Fibroblast of mammary gland (primary cell): ENCODE measurements at regions not wholly inside any gene's neighbourhood (a gene's known extent, or its start where the extent isn't known, plus 50 kb on each side); places are given as distances from the start of the nearest gene placed in this dataset.
"Not testable (repeated sequence)": the region's sequence is repeated elsewhere in the genome, so short reads cannot be mapped to it uniquely, and the experiment has no call there.

Source experiments
- DNase-seq: peaks from one replicate; pipeline ENCODE4 v3.0.0-alpha.2; 2010; ENCODE audit warnings: low read depth
- H3K4me3 ChIP-seq: 2 replicates; pipeline ENCODE4 v1.5.1; 2011; ENCODE audit warnings: low read depth, mild to moderate bottlenecking, low read length, moderate library complexity; ENCODE audit not compliant: control insufficient read depth
- TF ChIP-seq, protein P1 (sequence below): conservative IDR thresholded peaks from 2 replicates; pipeline ENCODE4 v1.5.1; 2011; ENCODE audit warnings: low read depth, low read length, inconsistent platforms; ENCODE audit not compliant: control insufficient read depth, insufficient read depth

DNA sequence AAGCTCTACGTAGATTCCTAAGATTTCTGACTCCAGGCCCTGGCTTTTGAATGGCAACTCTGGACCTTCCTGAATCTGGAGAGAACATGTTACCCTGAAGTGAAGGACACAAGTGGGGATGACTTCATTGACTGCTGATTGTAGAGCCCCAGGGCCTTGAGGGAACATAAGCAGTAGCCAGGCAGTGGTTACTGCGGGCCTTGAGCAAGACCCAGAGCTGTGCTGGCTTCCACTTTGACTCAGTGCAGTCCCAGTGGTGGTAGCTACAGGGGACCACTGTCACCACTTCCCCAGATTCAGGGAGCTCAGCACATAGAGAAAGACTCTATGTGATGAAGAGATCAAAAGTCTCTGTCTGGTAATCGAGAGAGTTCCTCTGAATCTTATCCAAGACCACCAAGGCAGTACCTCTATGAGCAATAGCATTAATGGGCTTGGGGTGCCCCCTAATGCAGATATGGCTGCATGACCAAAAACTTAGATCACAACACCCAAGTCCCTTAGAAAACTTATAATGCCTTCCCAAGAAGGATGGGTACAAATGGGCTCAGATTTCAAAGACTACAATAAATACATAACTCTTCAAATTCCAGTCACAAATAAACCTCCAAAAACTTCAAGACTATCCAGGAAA is 1278.3 kb downstream of the AMY1C start:
- no peak overlapping the region for H3K4me3 ChIP-seq
- TF ChIP-seq, protein P1, sequence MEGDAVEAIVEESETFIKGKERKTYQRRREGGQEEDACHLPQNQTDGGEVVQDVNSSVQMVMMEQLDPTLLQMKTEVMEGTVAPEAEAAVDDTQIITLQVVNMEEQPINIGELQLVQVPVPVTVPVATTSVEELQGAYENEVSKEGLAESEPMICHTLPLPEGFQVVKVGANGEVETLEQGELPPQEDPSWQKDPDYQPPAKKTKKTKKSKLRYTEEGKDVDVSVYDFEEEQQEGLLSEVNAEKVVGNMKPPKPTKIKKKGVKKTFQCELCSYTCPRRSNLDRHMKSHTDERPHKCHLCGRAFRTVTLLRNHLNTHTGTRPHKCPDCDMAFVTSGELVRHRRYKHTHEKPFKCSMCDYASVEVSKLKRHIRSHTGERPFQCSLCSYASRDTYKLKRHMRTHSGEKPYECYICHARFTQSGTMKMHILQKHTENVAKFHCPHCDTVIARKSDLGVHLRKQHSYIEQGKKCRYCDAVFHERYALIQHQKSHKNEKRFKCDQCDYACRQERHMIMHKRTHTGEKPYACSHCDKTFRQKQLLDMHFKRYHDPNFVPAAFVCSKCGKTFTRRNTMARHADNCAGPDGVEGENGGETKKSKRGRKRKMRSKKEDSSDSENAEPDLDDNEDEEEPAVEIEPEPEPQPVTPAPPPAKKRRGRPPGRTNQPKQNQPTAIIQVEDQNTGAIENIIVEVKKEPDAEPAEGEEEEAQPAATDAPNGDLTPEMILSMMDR = no peak
- DNase-seq = no peak

DNA sequence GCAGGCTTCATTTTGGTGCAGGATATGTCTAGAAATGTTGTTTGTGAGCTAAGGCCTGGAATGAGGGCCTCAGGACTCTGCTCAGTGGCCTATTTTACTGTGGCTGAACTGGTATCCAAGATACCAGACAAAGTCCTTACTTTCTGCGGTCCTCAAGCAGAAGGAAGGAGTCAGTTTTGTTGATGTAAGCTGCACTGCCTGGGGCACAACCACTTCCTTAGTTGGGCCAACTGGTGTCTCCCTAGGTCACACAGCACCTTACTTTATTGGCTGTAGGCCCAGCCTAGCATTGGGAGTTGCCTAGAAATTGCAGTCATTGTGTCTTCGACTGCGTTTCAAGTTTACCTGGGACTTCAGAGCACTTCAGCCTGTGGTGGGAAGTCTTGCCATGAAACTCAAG is 1322.7 kb downstream of the AMY1C start:
- no peak overlapping the region for H3K4me3 ChIP-seq
- no peak for DNase-seq
- TF ChIP-seq, protein P1 = no peak

DNA sequence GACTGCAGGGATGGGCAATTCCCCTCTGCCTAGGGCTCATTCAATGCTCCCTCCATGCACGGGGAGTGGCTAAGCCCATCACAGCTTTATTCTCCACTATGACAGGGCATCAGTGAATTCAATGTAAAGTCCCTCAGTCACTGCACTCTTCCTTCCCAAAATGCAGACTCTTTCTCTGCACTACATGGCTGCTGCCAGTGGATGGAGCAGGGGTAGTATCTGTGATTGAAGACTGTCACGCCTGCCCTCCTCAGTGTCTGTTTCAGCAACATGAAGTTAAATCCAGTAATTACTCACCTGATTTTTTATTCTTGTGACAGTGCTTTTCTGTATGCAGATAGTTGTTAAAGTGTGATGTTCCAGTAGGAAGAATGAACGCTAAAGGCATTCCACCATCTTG is 1323.2 kb downstream of the AMY1C start:
- H3K4me3 ChIP-seq = no peak overlapping the region
- DNase-seq = no peak
- TF ChIP-seq, protein P1 = no peak

DNA sequence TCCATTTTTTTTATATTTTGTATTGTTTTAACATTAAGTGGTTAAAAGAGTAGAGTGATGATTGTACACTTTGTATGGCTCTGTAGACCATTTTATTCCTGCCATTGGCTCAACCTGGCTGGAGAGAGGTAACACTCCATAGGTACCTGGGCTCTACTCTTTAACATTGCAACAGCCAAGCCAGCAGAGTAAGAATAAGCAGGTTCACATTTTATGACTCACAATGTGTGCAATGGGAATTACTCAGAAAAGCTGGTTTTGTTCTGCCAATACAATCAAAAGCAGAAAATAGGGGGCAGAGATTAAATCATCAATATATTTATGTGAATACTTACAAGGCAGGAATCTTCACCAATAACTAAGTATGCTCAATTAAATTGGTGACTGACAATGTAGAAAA is 1324.0 kb downstream of the AMY1C start:
- no peak for DNase-seq
- no peak overlapping the region for H3K4me3 ChIP-seq
- TF ChIP-seq, protein P1 = no peak

DNA sequence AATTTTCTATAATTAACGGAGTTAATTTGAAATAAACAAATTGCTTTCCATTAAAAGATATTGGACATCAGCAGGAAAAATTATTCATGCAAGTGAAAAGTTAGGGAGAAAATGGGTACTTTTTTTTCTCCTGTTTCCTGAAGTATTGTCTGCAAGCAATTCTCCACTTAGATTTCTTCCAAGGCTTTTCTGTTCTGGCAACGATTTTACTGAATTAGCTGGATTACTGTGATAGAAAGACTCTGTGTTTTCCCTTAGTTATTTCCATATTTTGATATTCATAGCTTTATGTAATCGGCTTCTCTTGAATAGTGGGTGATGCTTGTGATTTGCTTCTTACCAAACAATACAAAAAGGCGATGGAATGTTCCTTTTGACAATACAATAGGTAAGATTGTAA is 1333.9 kb downstream of the AMY1C start:
- TF ChIP-seq, protein P1 = no peak
- no peak overlapping the region for H3K4me3 ChIP-seq
- DNase-seq = no peak

DNA sequence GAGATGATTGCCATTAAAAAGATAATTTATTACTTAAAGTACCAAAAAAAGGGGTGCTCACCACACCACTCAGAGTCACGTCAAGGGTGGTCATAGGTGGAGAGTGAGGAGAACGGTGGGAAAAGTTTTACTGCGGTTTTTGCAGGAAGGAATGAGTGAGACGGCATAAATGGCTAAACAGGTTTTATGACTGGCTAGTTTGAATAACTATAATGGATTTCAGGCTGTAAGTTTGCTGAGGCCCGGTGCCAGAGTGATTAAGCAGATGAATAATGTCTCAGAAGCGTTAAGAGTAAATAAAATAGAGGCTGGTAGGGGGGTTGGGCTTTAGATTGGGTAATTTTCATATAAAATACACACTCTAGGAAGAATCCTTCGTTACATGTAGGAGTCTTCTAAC is 1337.8 kb downstream of the AMY1C start:
- no peak for DNase-seq
- TF ChIP-seq, protein P1 = no peak
- H3K4me3 ChIP-seq = no peak overlapping the region

DNA sequence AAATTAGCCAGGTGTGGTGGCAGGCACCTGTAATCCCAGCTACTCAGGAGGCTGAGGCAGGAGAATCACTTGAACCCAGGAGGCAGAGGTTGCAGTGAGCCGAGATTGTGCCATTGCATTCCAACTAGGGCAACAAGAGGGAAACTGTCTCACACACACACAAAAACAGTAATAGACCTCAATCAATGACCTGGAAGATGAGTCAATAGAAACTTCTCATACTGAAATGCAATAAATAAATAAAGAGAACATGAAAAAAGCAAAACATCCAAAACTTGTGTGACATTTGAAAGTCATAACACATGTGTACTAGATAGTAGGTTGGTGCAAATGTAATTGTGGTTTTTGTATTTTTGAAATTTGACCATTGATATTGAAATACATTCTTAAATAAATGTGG is 1338.5 kb downstream of the AMY1C start:
- no peak for DNase-seq
- no peak overlapping the region for H3K4me3 ChIP-seq
- TF ChIP-seq, protein P1 = no peak

DNA sequence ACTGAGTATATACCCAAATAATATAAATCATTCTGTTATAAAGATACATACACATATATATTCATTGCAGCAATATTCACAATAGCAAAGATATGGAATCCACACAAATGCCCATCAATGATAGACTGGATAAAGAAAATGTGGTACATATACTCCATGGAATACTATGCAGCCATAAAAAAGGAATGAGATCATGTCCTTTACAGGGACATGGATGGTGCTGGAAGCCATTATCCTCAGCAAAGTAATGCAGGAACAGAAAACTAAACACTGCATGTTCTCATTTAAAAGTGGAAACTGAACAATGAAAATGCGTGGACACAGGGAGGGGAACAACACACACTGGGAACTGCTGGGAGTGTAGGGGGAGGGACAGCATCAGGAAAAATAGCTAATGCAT is 1344.2 kb downstream of the AMY1C start:
- not testable (repeated sequence) for DNase-seq, H3K4me3 ChIP-seq
